NCI-H2107 treated with DMSO at 0.1 percent for 48 hours (cell line): ENCODE measurements at regions not wholly inside any gene's neighbourhood (a gene's known extent, or its start where the extent isn't known, plus 50 kb on each side); places are given as distances from the start of the nearest gene placed in this dataset.

Source experiments
- DNase-seq: peaks from one replicate; lab custom pipeline; 2025; ENCODE audit not compliant: unreplicated experiment; lab: John Stamatoyannopoulos, UW

GRCh38 chr13:78428646-78429045, 174.7 kb downstream of the POU4F1 start:
- DNase-seq = no peak

- DNase-seq = no peak
Observed at GRCh38 chr13:78426183-78426582, 177.2 kb downstream of the POU4F1 start.

GRCh38 chr13:78420814-78421213, 182.5 kb downstream of the POU4F1 start:
- DNase-seq = no peak

- no peak for DNase-seq
Observed at GRCh38 chr13:78413887-78414553, 189.3 kb downstream of the POU4F1 start.

- no peak for DNase-seq
Observed at GRCh38 chr13:78410847-78411246, 192.5 kb downstream of the POU4F1 start.

GRCh38 chr13:78410164-78410563, 193.2 kb downstream of the POU4F1 start:
- no peak for DNase-seq

GRCh38 chr13:78409172-78409571, 194.2 kb downstream of the POU4F1 start:
- peak; percentile 11 for DNase-seq

GRCh38 chr13:78404846-78405360, 198.4 kb downstream of the POU4F1 start:
- DNase-seq = no peak

GRCh38 chr13:78402708-78403400, 200.5 kb downstream of the POU4F1 start:
- no peak for DNase-seq

GRCh38 chr13:78401873-78402707, 201.3 kb downstream of the POU4F1 start:
- no peak for DNase-seq

- no peak for DNase-seq
Observed at GRCh38 chr13:78398743-78399410, 204.5 kb downstream of the POU4F1 start.

GRCh38 chr13:78393286-78394142, 209.8 kb downstream of the POU4F1 start:
- DNase-seq = no peak

- no peak for DNase-seq
Observed at GRCh38 chr13:78383899-78384298, 219.5 kb downstream of the POU4F1 start.

GRCh38 chr13:78383071-78383484, 220.3 kb downstream of the POU4F1 start:
- DNase-seq = no peak

GRCh38 chr13:78382491-78382890, 220.9 kb downstream of the POU4F1 start:
- no peak for DNase-seq

- no peak for DNase-seq
Observed at GRCh38 chr13:78376822-78377221, 226.5 kb downstream of the POU4F1 start.

- no peak for DNase-seq
Observed at GRCh38 chr13:78376033-78376432, 227.3 kb downstream of the POU4F1 start.

- DNase-seq = no peak
Observed at GRCh38 chr13:78372581-78372980, 230.8 kb downstream of the POU4F1 start.

- no peak for DNase-seq
Observed at GRCh38 chr13:78370231-78370630, 233.1 kb downstream of the POU4F1 start.

- no peak for DNase-seq
Observed at GRCh38 chr13:78364711-78365110, 238.6 kb downstream of the POU4F1 start.
